GM12878 (cell line): ENCODE measurements at regions not wholly inside any gene's neighbourhood (a gene's known extent, or its start where the extent isn't known, plus 50 kb on each side); places are given as distances from the start of the nearest gene placed in this dataset.
A peak's percentile ranks its signal among the peaks of the same experiment; 100 is the strongest.

Source experiments
- ATAC-seq: fragments of 200-7000 bp; cut with Tn5 transposase; 3 replicates; pipeline ENCODE4 v1.9.1; 2020; ENCODE audit warnings: mild to moderate bottlenecking, moderate library complexity
- BruUV-seq: library from RNA; stranded (reverse); fragments of 400-500 nt; replicated peaks from 2 replicates; lab custom pipeline; 2021; lab: Mats Ljungman, UMichigan
- CTCF ChIA-PET: fragments of 300-600 bp; sonication (Branson Sonifier 250); formaldehyde crosslinking; extraction: SDS; loops from one replicate; lab custom pipeline; 2021; ENCODE audit warnings: inconsistent platforms; lab: Yijun Ruan, JAX
- POLR2A ChIA-PET: fragments of 350-600 bp; formaldehyde crosslinking; extraction: SDS; loops from one replicate; lab custom pipeline; 2021; ENCODE audit warnings: inconsistent platforms; lab: Charles Lee
- RAD21 ChIA-PET: fragments of 300-600 bp; sonication (Branson Sonifier 250); formaldehyde crosslinking; loops from one replicate; lab custom pipeline; 2023; ENCODE audit warnings: antibody characterized with exemption; ENCODE audit not compliant: unreplicated experiment; lab: Charles Lee
- SMC1A ChIA-PET: fragments of 300-600 bp; sonication (Branson Sonifier 250); formaldehyde crosslinking; loops from one replicate; lab custom pipeline; 2023; ENCODE audit not compliant: unreplicated experiment, uncharacterized antibody; lab: Charles Lee
- DNase-seq: peaks from one replicate; pipeline ENCODE4 v3.0.0-alpha.2; 2011; ENCODE audit warnings: low read depth, low spot score
- FAIRE-seq: peaks from 3 replicates; lab custom pipeline; 2011; peaks lifted over from hg19 to GRCh38; lab: Jason Lieb, UNC
- H2AFZ ChIP-seq: 2 replicates; pipeline ENCODE4 v1.6.0; 2011; ENCODE audit warnings: low read depth, low read length, control low read depth; ENCODE audit not compliant: control insufficient read depth
- H3K27ac ChIP-seq: 2 replicates; pipeline ENCODE4 v1.5.1; 2011; ENCODE audit warnings: control low read depth; ENCODE audit not compliant: control insufficient read depth, insufficient read depth
- H3K27me3 ChIP-seq, 2 experiments: replicated peaks in 1 of 2; 2 replicates each; pipeline versions ENCODE4 v1.6.0 to v1.6.1; 2011; ENCODE audit warnings: low read length in 1 of 2; ENCODE audit not compliant: control insufficient read depth in 2 of 2, insufficient read depth in 2 of 2
- H3K36me3 ChIP-seq, 2 experiments: 2 replicates each; pipeline ENCODE4 v1.5.1; 2011; ENCODE audit warnings: low read length in 1 of 2; ENCODE audit not compliant: control insufficient read depth in 2 of 2, insufficient read depth in 2 of 2
- H3K4me1 ChIP-seq: 2 replicates; pipeline ENCODE4 v1.6.1; 2011; ENCODE audit warnings: mild to moderate bottlenecking, low read length, moderate library complexity, mixed read lengths; ENCODE audit not compliant: control insufficient read depth, insufficient read depth
- H3K4me2 ChIP-seq: 2 replicates; pipeline ENCODE4 v1.6.0; 2011; ENCODE audit warnings: control low read depth; ENCODE audit not compliant: control insufficient read depth, insufficient read depth
- H3K4me3 ChIP-seq: fragments of 200-600 bp; sonication (generic); 2 replicates; pipeline ENCODE4 v1.5.1; 2016
- H3K79me2 ChIP-seq: 2 replicates; pipeline ENCODE4 v1.6.0; 2011; ENCODE audit warnings: low read length; ENCODE audit not compliant: control insufficient read depth, insufficient read depth
- H3K9ac ChIP-seq: 2 replicates; pipeline ENCODE4 v1.8.0; 2011; ENCODE audit warnings: low read length, control low read depth, mixed read lengths; ENCODE audit not compliant: control insufficient read depth, insufficient read depth
- H3K9me3 ChIP-seq: replicated peaks from 3 replicates; pipeline ENCODE4 v1.5.1; 2011; ENCODE audit warnings: mild to moderate bottlenecking, low read length; ENCODE audit not compliant: control insufficient read depth, insufficient read depth
- H4K20me1 ChIP-seq: 2 replicates; pipeline ENCODE4 v1.6.0; 2011; ENCODE audit not compliant: control insufficient read depth, insufficient read depth
- BACH1 ChIP-seq: fragments of 450-650 bp; IDR thresholded peaks from 2 replicates; pipeline ENCODE4 v1.6.1; 2017; ENCODE audit warnings: mild to moderate bottlenecking, borderline replicate concordance
- CREB1 ChIP-seq: IDR thresholded peaks from 2 replicates; pipeline ENCODE4 v1.6.1; 2012; ENCODE audit warnings: low read depth, mild to moderate bottlenecking, inconsistent platforms
- DPF2 ChIP-seq: fragments of 450-650 bp; IDR thresholded peaks from 2 replicates; pipeline ENCODE4 v1.6.1; 2017; ENCODE audit warnings: mild to moderate bottlenecking
- JUNB ChIP-seq: IDR thresholded peaks from 2 replicates; pipeline ENCODE4 v1.6.1; 2016; ENCODE audit warnings: antibody characterized with exemption, mild to moderate bottlenecking
- NFYA ChIP-seq: IDR thresholded peaks from 2 replicates; pipeline ENCODE4 v1.6.1; 2011; ENCODE audit warnings: low read depth, mild to moderate bottlenecking, low read length, improper control_type of control experiment, borderline replicate concordance
- RB1 ChIP-seq: fragments of 450-650 bp; formaldehyde crosslinking; IDR thresholded peaks from 2 replicates; pipeline ENCODE4 v1.6.1; 2017; ENCODE audit warnings: mild to moderate bottlenecking, borderline replicate concordance
- SMARCA5 ChIP-seq: fragments of 450-650 bp; IDR thresholded peaks from 2 replicates; pipeline ENCODE4 v1.6.1; 2017; ENCODE audit warnings: mild to moderate bottlenecking
- YY1 ChIP-seq: IDR thresholded peaks from 2 replicates; pipeline ENCODE4 v1.6.1; 2011; ENCODE audit warnings: low read depth, mild to moderate bottlenecking, low read length
- ZNF217 ChIP-seq: fragments of 450-650 bp; IDR thresholded peaks from 2 replicates; pipeline ENCODE4 v1.6.1; 2017; ENCODE audit warnings: antibody characterized with exemption, mild to moderate bottlenecking
- ZNF274 ChIP-seq: IDR thresholded peaks from one replicate; pipeline ENCODE4 v1.8.0; 2011; ENCODE audit not compliant: insufficient read length, insufficient read depth
- WGBS: methylation state at CpG from one replicate; pipeline ENCODE4 v1.1.6; 2016; ENCODE audit warnings: low lambda C conversion rate; ENCODE audit not compliant: insufficient replicate concordance, insufficient coverage; ENCODE audit errors: missing lambda C conversion rate; 5-methylcytosine and 5-hydroxymethylcytosine counted together
- in situ Hi-C: fragments of 300-500 bp; cut with MboI; formaldehyde crosslinking; loops from 9 replicates; pipeline ENCODE4 v1.14.3; 2018; ENCODE audit warnings: mixed read lengths
- intact Hi-C: fragments of 100-400 bp; cut with micrococcal nuclease; formaldehyde crosslinking; loops from one replicate; pipeline ENCODE4 v1.14.2; 2022; ENCODE audit not compliant: unreplicated experiment

DNA sequence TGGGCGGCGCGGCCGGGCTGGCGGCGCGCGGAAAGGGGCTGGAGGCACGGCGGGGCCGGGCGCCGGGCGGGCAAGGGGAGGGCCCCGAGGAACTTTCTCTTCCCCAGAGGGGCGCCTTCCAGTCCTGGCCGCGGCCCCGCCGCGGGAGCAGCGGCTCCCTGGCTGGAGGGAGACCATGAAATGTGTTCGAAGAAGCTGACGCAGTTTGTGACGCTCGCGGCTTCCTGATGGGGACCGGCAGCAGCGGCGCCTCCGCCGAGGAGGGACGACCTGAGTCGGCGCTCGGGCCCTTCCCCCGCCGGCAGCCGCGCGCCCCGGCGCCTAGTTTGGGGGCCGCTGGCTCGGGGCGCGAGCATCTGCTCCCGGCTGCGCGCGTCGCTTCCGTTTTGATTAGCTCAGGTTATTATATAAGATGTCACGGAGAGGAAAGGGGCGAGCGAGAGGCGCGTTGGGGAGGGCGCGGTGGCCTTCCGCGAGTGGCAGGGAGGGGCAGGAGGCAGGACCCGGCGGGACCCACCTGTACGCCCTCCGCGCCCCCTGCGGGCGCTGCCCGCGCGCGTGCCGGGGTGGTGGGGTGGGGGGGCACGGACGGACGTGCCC lies 57.1 kb upstream of the PCGF5 start (continued):
- 0 out of 2 replicates have a peak, but pooled peaks have one; percentile 30 for TF ChIP-seq RB1
- peak; percentile 19; the same call in 1 of the 2 replicates for TF ChIP-seq ZNF217
- TF ChIP-seq DPF2 = peak; percentile 75; the same call in 1 of the 2 replicates
- no peak for TF ChIP-seq ZNF274
- TF ChIP-seq SMARCA5 = 0 out of 2 replicates have a peak, but pooled peaks have one; percentile 41
- no peak for TF ChIP-seq NFYA
- TF ChIP-seq BACH1 = 0 out of 2 replicates have a peak, but pooled peaks have one; percentile 10
- TF ChIP-seq CREB1 = peak; percentile 61; the same call in 1 of the 2 replicates

- no TSS peak for BruUV-seq
- H3K4me1 ChIP-seq = peaks cover 14% of the 10 kb centered on the region; the same call in 1 of the 2 replicates
- H2AFZ ChIP-seq = peak overlapping the region; percentile 67
- FAIRE-seq (no peak), DNase-seq (no peak), ATAC-seq (peak; percentile 66)
- ChIA-PET POLR2A (interaction anchor here (0.6 to 1.4 kb wide), 5 partner anchors 29 to 64 kb away, joined by 3 to 6 read pairs (median 3); no protein-coding TSS in a partner anchor), SMC1A (interaction anchor here (0.8 to 2.8 kb wide), 6 partner anchors 33 to 87 kb away, joined by 3 to 15 read pairs (median 4); partner anchors contain the start of gene PCGF5), CTCF (interaction anchor here (0.8 to 3.2 kb wide), 6 partner anchors 15 to 157 kb away, joined by 3 to 16 read pairs (median 5); no protein-coding TSS in a partner anchor), RAD21 (interaction anchor here (0.7 to 3.1 kb wide), 6 partner anchors 29 to 87 kb away, joined by 3 to 23 read pairs (median 6); partner anchors contain the start of gene PCGF5)
- H3K4me3 ChIP-seq = peak overlapping the region; percentile 84
- peak overlapping the region; percentile 83 for H3K9ac ChIP-seq
- no peaks in the 10 kb centered on the region for H3K36me3 ChIP-seq
- intact Hi-C loops = loop anchor here (1.0 to 2.0 kb wide), 2 partner anchors 57 to 158 kb away; partner anchors contain the start of gene PCGF5
- H3K27ac ChIP-seq = peak overlapping the region; percentile 79
- peak overlapping the region; percentile 86 for H3K4me2 ChIP-seq
- no peaks in the 10 kb centered on the region for H4K20me1 ChIP-seq
- WGBS = 17% methylated on average over 36 of the region's 38 CpGs
- in situ Hi-C loops = no loop called here
- TF ChIP-seq YY1 (no peak), JUNB (peak; percentile 41; the same call in 1 of the 2 replicates)
- H3K27me3 ChIP-seq = no peaks in the 10 kb centered on the region
- no peaks in the 10 kb centered on the region for H3K9me3 ChIP-seq
- H3K79me2 ChIP-seq = peaks cover 48% of the 10 kb centered on the region
Observed at GRCh38 chr10:91163869-91164474, 56.5 kb upstream of the PCGF5 start.
